Ishikawa (cell line): ENCODE measurements at regions not wholly inside any gene's neighbourhood (a gene's known extent, or its start where the extent isn't known, plus 50 kb on each side); places are given as distances from the start of the nearest gene placed in this dataset.

Experiments used
- CEBPB ChIP-seq: IDR thresholded peaks from 2 replicates; pipeline ENCODE4 v1.6.1; 2012
- CREB1 ChIP-seq: IDR thresholded peaks from 2 replicates; pipeline ENCODE4 v1.6.1; 2012; ENCODE audit warnings: low read depth
- EGR1 ChIP-seq: IDR thresholded peaks from 2 replicates; pipeline ENCODE4 v1.6.1; 2012
- EP300 ChIP-seq: IDR thresholded peaks from 2 replicates; pipeline ENCODE4 v1.6.1; 2012; ENCODE audit warnings: borderline replicate concordance
- FOXM1 ChIP-seq: IDR thresholded peaks from 2 replicates; pipeline ENCODE4 v1.6.1; 2012; ENCODE audit warnings: low read depth, borderline replicate concordance
- MAX ChIP-seq: IDR thresholded peaks from 2 replicates; pipeline ENCODE4 v1.6.1; 2012
- NFIC ChIP-seq: IDR thresholded peaks from 2 replicates; pipeline ENCODE4 v1.6.1; 2012
- RAD21 ChIP-seq: IDR thresholded peaks from 2 replicates; pipeline ENCODE4 v1.6.1; 2012; ENCODE audit warnings: low read depth
- REST ChIP-seq: IDR thresholded peaks from 2 replicates; pipeline ENCODE4 v1.6.1; 2012; ENCODE audit warnings: low read depth, mild to moderate bottlenecking
- TAF1 ChIP-seq: IDR thresholded peaks from 2 replicates; pipeline ENCODE4 v1.6.1; 2012; ENCODE audit warnings: low read depth, mild to moderate bottlenecking
- TCF12 ChIP-seq: IDR thresholded peaks from 2 replicates; pipeline ENCODE4 v1.6.1; 2012; ENCODE audit warnings: low read depth
- TEAD4 ChIP-seq: IDR thresholded peaks from 2 replicates; pipeline ENCODE4 v1.6.1; 2012
- USF1 ChIP-seq: IDR thresholded peaks from 2 replicates; pipeline ENCODE4 v1.6.1; 2012
- YY1 ChIP-seq: IDR thresholded peaks from 2 replicates; pipeline ENCODE4 v1.6.1; 2012; ENCODE audit warnings: low read depth
- ZBTB7A ChIP-seq: IDR thresholded peaks from 2 replicates; pipeline ENCODE4 v1.6.1; 2012; ENCODE audit warnings: low read depth

- TF ChIP-seq FOXM1 (no peak), EGR1 (no peak), MAX (no peak), USF1 (no peak), CEBPB (no peak), TCF12 (no peak), TAF1 (no peak), NFIC (no peak), EP300 (no peak), ZBTB7A (no peak), YY1 (no peak)
These were observed 463.5 kb downstream of the LMO4 start for GRCh38 chr1:87791931-87792740.

DNA sequence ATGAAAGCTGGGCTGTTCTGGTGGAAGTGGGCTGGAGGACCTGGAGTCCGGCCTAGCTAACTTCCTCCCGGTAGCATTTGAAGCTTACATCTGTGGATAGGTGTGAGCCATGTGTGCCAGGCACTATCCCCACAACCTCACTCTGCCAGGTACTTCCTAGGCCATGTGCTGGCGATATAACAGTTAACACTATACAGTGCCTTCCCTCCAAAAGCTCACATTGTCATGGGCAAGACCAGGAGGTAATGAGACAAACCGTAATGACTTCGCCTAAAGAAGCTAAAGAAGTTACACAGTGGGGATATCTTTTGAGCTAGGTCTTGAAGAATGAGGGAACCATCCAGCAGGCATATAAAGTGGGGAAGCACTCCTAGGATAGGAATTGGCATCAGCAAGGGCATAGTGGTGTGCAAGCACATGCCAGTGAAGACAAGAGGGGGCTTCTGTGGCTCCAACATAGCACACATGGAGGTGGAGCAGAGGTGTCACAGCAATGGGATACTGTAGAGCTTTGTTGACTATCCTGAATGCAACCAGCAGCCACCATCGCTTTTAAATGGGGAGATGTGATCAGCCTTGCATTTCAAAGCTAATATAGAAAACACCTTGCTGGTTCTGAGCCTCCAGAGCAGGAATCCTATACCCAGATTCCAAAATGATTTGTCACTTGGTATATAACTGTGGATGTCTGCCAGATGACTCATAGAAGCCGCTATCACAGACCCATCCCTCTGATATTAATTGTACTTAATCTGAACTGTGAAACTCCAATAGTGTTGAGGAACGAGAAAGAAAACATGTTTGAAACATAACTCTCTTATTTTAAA lies 466.3 kb downstream of the LMO4 start:
- TF ChIP-seq CEBPB = no peak
- peak; percentile 79 for TF ChIP-seq TEAD4
- TF ChIP-seq EP300 = peak; percentile 40; the same call in 1 of the 2 replicates
- peak; percentile 18; the same call in 1 of the 2 replicates for TF ChIP-seq TCF12
- peak; percentile 63; the same call in 1 of the 2 replicates for TF ChIP-seq MAX
- TF ChIP-seq USF1 = no peak
- TF ChIP-seq ZBTB7A = no peak
- TF ChIP-seq NFIC = peak; percentile 63; the same call in 1 of the 2 replicates

DNA sequence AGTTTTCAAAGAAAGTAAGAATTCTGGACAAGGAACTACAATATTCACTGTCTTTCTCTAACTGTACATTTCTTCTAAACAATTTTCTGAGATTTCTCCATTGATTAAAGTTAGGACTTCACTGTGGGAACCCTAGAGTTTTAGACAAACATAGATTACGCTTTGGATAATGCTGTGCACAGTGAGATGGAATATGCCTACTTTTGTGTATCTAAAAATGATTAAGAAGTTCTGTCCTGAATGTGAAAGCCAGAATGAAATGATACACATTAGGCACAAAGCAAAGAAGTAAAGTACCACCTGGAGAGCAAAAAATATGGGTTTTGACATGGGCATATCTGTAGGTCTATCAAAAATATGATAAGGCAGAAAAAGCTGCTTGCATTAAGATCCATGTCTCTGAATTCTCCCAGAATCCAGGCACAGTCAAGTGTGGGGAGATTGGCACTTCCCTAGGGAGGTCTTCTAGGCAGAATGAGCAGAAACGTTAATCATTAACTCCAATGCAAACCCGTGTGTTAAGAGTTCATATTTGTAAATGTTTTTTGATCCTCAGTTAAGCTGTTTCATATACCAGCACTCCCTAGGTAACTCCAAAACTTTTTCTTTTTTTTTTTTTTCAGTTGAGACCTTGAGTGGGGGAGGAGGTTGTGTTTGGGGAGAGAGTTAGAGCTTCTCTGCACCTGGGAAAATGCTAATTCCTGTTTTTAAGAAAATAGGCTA lies 467.1 kb downstream of the LMO4 start:
- no peak for TF ChIP-seq YY1
- no peak for TF ChIP-seq CREB1
- TF ChIP-seq REST = no peak
- no peak for TF ChIP-seq FOXM1
- no peak for TF ChIP-seq NFIC
- TF ChIP-seq CEBPB = no peak
- TF ChIP-seq USF1 = no peak
- TF ChIP-seq EGR1 = no peak

- TF ChIP-seq MAX (no peak), ZBTB7A (no peak), RAD21 (no peak), CEBPB (no peak), USF1 (no peak), TAF1 (no peak), CREB1 (no peak), TEAD4 (no peak), TCF12 (no peak), FOXM1 (no peak), REST (no peak), YY1 (no peak), EGR1 (no peak), NFIC (no peak), EP300 (no peak)
These were observed 467.8 kb downstream of the LMO4 start for GRCh38 chr1:87796471-87796901.
